HG03439 (cell line): ENCODE measurements at regions not wholly inside any gene's neighbourhood (a gene's known extent, or its start where the extent isn't known, plus 50 kb on each side); places are given as distances from the start of the nearest gene placed in this dataset.

ENCODE experiments used
- ATAC-seq: cut with Tn5 transposase; IDR thresholded peaks from one replicate; pipeline ENCODE4 v1.9.1; 2021; ENCODE audit warnings: mild to moderate bottlenecking, moderate library complexity; ENCODE audit not compliant: unreplicated experiment

GRCh38 chr5:104241046-104241445 is 678.5 kb upstream of the NUDT12 start:
- no peak for ATAC-seq

- ATAC-seq: no peak
Observed at GRCh38 chr5:104237586-104237985, 675.0 kb upstream of the NUDT12 start.

DNA sequence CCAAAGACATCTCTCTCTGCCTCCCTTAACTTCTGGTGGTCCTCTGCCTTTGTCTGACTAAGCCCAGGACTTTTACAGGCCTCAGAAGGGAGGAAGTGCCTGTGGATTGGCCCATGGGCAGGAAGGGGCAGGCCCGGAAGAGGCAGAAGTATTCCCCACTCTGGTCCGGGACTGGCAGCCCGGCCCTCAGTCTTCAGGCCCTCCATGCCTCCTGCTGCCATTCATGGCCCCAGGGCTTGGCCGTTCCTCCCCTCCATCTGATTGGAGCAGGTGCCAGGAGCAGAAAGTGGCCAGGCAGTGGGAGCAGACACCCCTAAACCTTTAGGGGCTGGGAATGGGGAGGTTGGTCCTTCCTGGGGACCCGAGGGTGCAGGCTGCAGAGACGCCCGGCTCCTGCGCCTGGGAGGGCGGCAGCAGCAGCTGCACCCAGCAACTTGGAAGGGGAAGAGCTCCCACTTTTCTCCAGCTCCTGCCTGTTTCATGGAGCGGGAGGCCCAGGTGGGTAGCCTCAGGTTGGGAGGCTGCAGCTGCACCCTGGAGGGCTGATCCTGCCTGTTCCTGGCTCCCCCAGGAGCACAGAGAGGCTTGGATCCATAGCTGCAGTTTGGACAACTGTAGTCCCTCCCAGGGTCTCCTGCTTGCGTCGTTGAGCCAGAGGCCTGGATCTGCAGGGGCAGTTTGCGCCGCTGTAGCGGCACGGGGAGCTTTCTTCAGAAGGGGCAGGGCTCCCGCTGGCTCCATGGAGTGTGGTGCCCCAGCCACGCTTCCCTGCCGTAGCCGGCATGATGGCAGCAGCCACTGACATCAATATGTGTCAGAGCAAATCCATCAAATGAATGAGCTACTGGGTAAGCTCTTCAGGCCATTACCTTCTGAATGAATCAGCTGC is 661.5 kb upstream of the NUDT12 start:
- no peak for ATAC-seq

DNA sequence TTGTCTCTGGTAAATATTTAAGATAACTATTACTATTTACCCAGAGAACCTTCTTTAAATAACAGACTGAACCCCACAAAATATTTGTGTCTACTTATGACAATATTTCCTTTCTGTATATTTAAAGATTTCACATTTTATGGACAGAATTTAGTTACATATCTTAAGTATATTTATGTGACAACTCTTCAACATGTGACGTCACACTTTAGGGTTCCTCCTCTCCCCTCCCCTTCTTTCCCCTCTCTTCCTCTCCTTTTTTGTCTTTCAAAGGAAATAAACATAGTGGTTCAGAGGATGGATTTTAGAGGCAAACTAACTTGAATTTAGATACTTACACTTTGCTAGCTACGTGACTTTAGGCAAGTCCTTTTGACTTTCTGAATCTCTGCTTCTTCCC is 655.6 kb upstream of the NUDT12 start:
- no peak for ATAC-seq

- no peak for ATAC-seq
Observed at GRCh38 chr5:104213216-104213615, 650.6 kb upstream of the NUDT12 start.

GRCh38 chr5:104199771-104200170 is 637.2 kb upstream of the NUDT12 start:
- no peak for ATAC-seq

GRCh38 chr5:104198156-104198555 is 635.6 kb upstream of the NUDT12 start:
- ATAC-seq: no peak

DNA sequence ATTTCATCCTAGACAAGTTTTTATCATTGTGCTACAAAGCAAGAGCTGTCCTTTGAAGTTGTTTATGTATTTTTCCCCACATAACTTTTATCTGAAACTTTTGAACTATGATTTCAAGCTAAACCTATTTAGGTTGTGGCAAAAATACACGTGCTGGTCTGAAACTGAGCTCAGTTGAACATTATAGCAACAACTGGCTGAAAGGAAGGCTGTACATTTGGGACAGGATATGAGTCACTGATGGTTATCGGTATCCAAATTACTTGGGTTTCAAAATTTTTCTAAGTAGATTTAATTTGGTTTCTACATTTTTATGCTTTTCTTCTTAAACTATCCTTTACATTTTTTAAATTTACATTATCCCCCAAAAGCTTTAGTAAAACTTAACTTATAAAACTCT is 627.3 kb upstream of the NUDT12 start:
- no peak for ATAC-seq

- no peak for ATAC-seq
Observed at GRCh38 chr5:104189031-104189430, 626.4 kb upstream of the NUDT12 start.

GRCh38 chr5:104187656-104188055 is 625.1 kb upstream of the NUDT12 start:
- ATAC-seq: no peak

DNA sequence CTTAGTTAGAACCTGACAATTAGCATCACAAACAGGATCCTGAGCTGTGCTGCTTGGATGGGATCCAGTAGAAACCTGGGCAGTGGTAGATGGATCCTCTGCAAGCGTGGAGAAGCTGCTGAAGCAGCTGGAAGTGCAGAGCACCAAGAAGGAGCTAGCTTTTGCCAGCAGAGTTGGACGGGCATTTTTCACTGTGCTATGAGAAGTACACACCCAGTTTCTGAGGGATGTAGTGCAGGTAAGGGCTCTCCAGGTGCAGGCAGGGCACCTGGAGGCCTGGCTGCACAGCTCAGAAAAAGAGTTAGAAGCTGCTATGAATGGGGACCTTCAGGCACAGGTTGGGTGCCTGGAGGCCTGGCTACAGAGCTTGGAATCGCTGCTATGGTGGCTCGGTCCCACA is 623.9 kb upstream of the NUDT12 start:
- ATAC-seq: no peak

DNA sequence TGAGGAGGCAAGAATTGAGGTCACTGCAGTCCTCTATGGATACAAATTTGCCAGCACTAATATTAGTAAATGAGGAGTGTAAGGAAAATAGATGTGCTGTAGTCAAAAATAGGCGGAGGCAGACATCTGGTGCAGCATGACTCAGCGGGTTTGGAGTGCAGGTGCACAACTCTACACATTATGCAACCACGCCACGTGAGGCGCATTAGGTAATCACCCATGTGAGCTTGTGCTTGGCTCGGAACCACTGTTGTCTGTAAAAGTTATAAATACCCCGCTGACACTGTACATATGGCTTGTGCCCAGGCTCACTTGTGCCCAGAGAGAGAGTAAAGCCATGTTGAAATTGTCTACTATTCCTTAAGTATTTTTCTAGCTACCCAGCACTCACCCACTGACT is 623.5 kb upstream of the NUDT12 start:
- ATAC-seq: no peak

- no peak for ATAC-seq
Observed at GRCh38 chr5:104184264-104184663, 621.7 kb upstream of the NUDT12 start.

DNA sequence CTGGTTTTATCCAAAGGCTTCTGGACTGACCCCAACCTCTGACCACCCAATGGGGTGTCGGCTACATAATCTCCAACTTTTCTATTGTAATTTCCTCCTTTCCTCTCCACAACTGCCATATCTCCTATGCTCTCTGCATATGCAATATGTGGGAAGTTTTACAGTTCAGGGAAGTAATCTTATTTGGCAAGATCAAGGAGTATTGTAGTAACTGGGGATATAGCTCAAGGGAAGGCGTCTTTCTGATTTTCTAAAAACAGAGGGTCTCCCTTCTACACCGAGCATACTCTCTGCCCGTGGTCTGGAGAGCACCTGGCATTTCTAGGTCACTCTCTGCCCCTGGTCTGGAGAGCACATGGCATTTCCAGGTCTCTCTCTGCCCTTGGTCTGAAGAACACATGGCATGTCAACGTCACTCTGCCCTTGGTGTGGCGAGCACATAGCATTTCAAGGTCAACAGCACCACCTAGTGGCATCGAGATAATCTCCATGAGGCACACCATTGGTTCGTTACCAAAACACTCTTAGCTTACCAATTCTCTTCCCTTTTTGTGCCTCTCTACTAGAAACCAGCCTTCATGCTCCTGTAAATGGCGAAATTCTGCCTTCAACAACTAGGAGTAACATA is 616.4 kb upstream of the NUDT12 start:
- peak; percentile 88 for ATAC-seq

DNA sequence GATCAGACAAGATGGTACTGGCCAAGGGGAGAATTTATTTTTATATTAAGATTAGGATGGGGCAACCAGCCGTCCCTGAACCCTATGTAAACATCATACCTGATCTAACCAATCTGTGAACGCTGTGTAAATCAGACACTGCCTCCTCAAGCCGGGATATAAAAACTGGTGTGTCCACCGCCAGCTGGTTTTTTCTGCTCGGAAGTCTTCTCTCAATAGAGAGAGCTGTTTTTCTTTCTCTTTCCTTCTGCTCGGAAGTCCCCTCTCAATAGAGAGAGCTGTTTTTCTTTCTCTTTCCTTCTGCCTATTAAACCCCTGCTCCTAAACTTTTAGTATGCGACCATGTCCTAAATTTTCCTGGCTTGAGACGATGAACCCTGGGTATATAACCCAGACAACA is 615.5 kb upstream of the NUDT12 start:
- no peak for ATAC-seq

DNA sequence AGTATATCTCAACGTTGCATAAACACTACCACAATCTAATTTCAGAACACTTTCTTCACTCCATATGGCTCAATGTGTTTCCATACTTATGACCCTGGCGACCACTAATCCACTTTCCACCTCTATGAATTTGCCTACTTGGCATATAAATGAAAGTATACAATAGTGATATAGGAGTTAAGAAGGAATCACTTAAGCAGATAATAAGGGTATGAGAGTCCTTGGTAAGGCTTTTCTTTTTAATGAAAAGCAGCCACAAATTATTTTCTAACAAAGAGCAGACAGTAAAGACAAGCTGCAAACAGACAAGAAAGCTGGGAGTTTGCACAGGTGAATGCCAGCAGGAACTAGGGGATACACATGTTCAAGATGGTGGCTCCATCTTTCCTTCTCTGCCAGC is 615.1 kb upstream of the NUDT12 start:
- no peak for ATAC-seq

GRCh38 chr5:104172976-104173375 is 610.4 kb upstream of the NUDT12 start:
- ATAC-seq: no peak

GRCh38 chr5:104171958-104172690 is 609.5 kb upstream of the NUDT12 start:
- ATAC-seq: no peak

- ATAC-seq: no peak
Observed at GRCh38 chr5:104170926-104171325, 608.3 kb upstream of the NUDT12 start.

GRCh38 chr5:104146652-104147051 is 584.1 kb upstream of the NUDT12 start:
- ATAC-seq: no peak

DNA sequence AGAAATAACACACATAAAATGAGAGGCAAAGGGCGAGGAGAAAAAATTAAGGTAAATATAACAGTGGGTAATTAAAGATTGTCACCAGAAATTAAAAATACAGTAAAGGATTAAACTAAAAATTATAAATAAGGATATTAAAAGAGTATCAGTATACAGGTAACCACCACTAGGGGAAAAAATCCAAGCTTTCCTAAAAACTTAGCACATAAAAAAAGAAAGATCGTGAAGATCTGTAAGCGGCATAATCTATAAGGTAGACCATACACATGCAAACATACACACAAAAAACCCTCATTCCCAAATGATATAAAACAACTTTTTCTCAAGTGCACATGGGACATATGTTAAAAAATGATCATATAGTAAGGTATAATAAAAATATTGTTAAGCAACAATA is 577.3 kb upstream of the NUDT12 start:
- no peak for ATAC-seq

DNA sequence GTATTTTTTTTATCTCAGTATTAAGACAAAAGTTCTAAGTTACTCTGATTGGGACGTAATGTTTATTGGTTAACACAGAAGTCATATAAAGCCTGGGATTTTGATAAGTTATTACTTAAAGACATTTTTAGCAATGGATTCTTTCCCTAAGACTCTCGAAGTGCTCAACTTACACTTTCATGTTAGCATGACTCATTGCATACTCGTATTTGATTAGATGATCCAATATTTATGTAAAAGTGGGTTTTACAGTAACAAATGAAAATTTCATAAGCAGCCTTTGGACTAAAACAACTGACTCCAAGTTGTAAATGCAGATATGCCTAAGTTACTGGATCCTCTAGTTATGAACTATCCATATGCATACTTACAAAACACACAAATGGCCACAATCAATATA is 567.7 kb upstream of the NUDT12 start:
- ATAC-seq: no peak
